SK-N-SH (cell line): ENCODE measurements at regions not wholly inside any gene's neighbourhood (a gene's known extent, or its start where the extent isn't known, plus 50 kb on each side); places are given as distances from the start of the nearest gene placed in this dataset.
A peak's percentile ranks its signal among the peaks of the same experiment; 100 is the strongest.

Source experiments
- CTCF ChIA-PET: fragments of 300-600, 350-600 bp; formaldehyde crosslinking; extraction: SDS; loops from one replicate; lab custom pipeline; 2021; lab: Yijun Ruan, JAX
- POLR2A ChIA-PET: fragments of 350-600 bp; sonication (Branson Sonifier 250); formaldehyde crosslinking; extraction: SDS; loops from one replicate; lab custom pipeline; 2020; ENCODE audit warnings: antibody characterized with exemption, inconsistent platforms; lab: Yijun Ruan, JAX
- DNase-seq: peaks from one replicate; pipeline ENCODE4 v3.0.0; 2012
- H2AFZ ChIP-seq: fragments of 200-600 bp; sonication (generic); 2 replicates; pipeline ENCODE4 v1.8.1; 2016; ENCODE audit warnings: antibody characterized with exemption, mild to moderate bottlenecking, low read depth
- H3F3A ChIP-seq: fragments of 200-600 bp; sonication (generic); replicated peaks from 2 replicates; pipeline ENCODE3; 2016; ENCODE audit warnings: antibody characterized with exemption, mild to moderate bottlenecking; ENCODE audit not compliant: insufficient read depth
- H3K27ac ChIP-seq, 2 experiments: fragments of 200-500 bp in 1 of 2; fragments of 200-600 bp in 1 of 2; sonication (Bioruptor generic) in 1 of 2; sonication (generic), shearing (Covaris generic) in 1 of 2; 2 replicates each; pipeline versions ENCODE4 v1.5.1 to v1.6.1; 2014 to 2016; ENCODE audit warnings: low read depth in 2 of 2, inconsistent platforms in 1 of 2, low read length in 1 of 2, mild to moderate bottlenecking in 1 of 2, mixed read lengths in 1 of 2
- H3K27me3 ChIP-seq: fragments of 200-600 bp; sonication (generic), shearing (Covaris generic); 2 replicates; pipeline ENCODE4 v1.6.1; 2016; ENCODE audit warnings: mixed run types; ENCODE audit not compliant: insufficient read depth
- H3K36me3 ChIP-seq, 2 experiments: fragments of 200-500 bp in 1 of 2; fragments of 200-600 bp in 1 of 2; sonication (Bioruptor generic) in 1 of 2; sonication (generic) in 1 of 2; replicated peaks in 1 of 2; 2 replicates each; pipeline versions ENCODE3 to v1.5.1; 2014 to 2016; ENCODE audit warnings: low read length in 1 of 2, mild to moderate bottlenecking in 1 of 2; ENCODE audit not compliant: insufficient read depth in 2 of 2, control insufficient read depth in 1 of 2
- H3K4me1 ChIP-seq, 2 experiments: fragments of 200-500 bp in 1 of 2; fragments of 200-600 bp in 1 of 2; sonication (Bioruptor generic) in 1 of 2; sonication (generic), shearing (Covaris generic) in 1 of 2; 2 replicates each; pipeline versions ENCODE4 v1.5.1 to v1.6.1; 2014 to 2016; ENCODE audit warnings: low read depth in 1 of 2, low read length in 1 of 2, mixed run types in 1 of 2; ENCODE audit not compliant: insufficient read depth in 2 of 2, control insufficient read depth in 1 of 2
- H3K4me2 ChIP-seq: fragments of 200-600 bp; sonication (generic), shearing (Covaris generic); 2 replicates; pipeline ENCODE4 v1.6.1; 2017; ENCODE audit warnings: mixed run types
- H3K4me3 ChIP-seq, 2 experiments: fragments of 200-500 bp in 1 of 2; fragments of 200-600 bp in 1 of 2; sonication (Bioruptor generic) in 1 of 2; sonication (generic), shearing (Covaris generic) in 1 of 2; 2 replicates each; pipeline versions ENCODE4 v1.5.1 to v1.8.1; 2014 to 2016; ENCODE audit warnings: low read depth in 2 of 2, inconsistent platforms in 1 of 2, low read length in 1 of 2, mild to moderate bottlenecking in 1 of 2, mixed read lengths in 1 of 2, moderate library complexity in 1 of 2
- H3K79me2 ChIP-seq: fragments of 200-600 bp; sonication (generic); 2 replicates; pipeline ENCODE4 v1.8.1; 2017; ENCODE audit warnings: mild to moderate bottlenecking; ENCODE audit not compliant: insufficient read depth
- H3K9ac ChIP-seq: fragments of 200-600 bp; sonication (generic); 2 replicates; pipeline ENCODE4 v1.6.1; 2017; ENCODE audit warnings: mixed run types
- H3K9me2 ChIP-seq: fragments of 200-600 bp; sonication (generic); 2 replicates; pipeline ENCODE4 v1.6.1; 2017; ENCODE audit warnings: mixed run types
- H3K9me3 ChIP-seq: fragments of 200-600 bp; sonication (generic); 2 replicates; pipeline ENCODE4 v1.6.1; 2017; ENCODE audit warnings: mixed run types, mild to moderate bottlenecking, moderate library complexity
- H4K20me1 ChIP-seq: fragments of 200-600 bp; sonication (generic); 2 replicates; pipeline ENCODE4 v1.6.1; 2017; ENCODE audit warnings: mild to moderate bottlenecking, mixed run types; ENCODE audit not compliant: insufficient read depth
- CTCF ChIP-seq: fragments of 200-600 bp; sonication (generic); IDR thresholded peaks from 2 replicates; pipeline ENCODE4 v1.6.1; 2017; ENCODE audit warnings: antibody characterized with exemption, mild to moderate bottlenecking, moderate library complexity
- ELF1 ChIP-seq: IDR thresholded peaks from 2 replicates; pipeline ENCODE4 v1.4.0; 2012
- EZH2phosphoT487 ChIP-seq: fragments of 200-600 bp; sonication (generic); IDR thresholded peaks from 2 replicates; pipeline ENCODE4 v1.6.1; 2017; ENCODE audit warnings: low read depth, mixed run types, mild to moderate bottlenecking, antibody characterized with exemption, moderate library complexity, borderline replicate concordance
- FOSL2 ChIP-seq: IDR thresholded peaks from 2 replicates; pipeline ENCODE4 v1.4.0; 2012; ENCODE audit warnings: low read depth, mild to moderate bottlenecking, moderate library complexity, borderline replicate concordance
- FOXM1 ChIP-seq: IDR thresholded peaks from 2 replicates; pipeline ENCODE4 v1.4.0; 2012; ENCODE audit warnings: low read depth, mild to moderate bottlenecking
- MAX ChIP-seq: IDR thresholded peaks from 2 replicates; pipeline ENCODE4 v1.4.0; 2012; ENCODE audit warnings: low read depth
- PBX3 ChIP-seq: IDR thresholded peaks from 2 replicates; pipeline ENCODE4; 2012
- POLR2AphosphoS5 ChIP-seq: IDR thresholded peaks from 2 replicates; pipeline ENCODE4 v1.6.1; 2012; ENCODE audit warnings: low read depth, low read length
- RCOR1 ChIP-seq: fragments of 150-350 bp; IDR thresholded peaks from 2 replicates; pipeline ENCODE4 v1.6.1; 2017; ENCODE audit warnings: antibody characterized with exemption, low read length
- REST ChIP-seq: IDR thresholded peaks from 2 replicates; pipeline ENCODE4 v1.6.1; 2012; ENCODE audit warnings: mild to moderate bottlenecking, low read depth, low read length, moderate library complexity
- RFX5 ChIP-seq: IDR thresholded peaks from 2 replicates; pipeline ENCODE4 v1.6.1; 2012; ENCODE audit warnings: mild to moderate bottlenecking, improper control_type of control experiment, low read length
- SMC3 ChIP-seq: IDR thresholded peaks from 2 replicates; pipeline ENCODE4 v1.6.1; 2012; ENCODE audit warnings: low read depth, low read length, improper control_type of control experiment
- USF2 ChIP-seq: fragments of 150-350 bp; IDR thresholded peaks from 2 replicates; pipeline ENCODE4 v1.6.1; 2017; ENCODE audit warnings: antibody characterized with exemption, low read length, low read depth, borderline replicate concordance
- YY1 ChIP-seq: IDR thresholded peaks from 2 replicates; pipeline ENCODE4 v1.4.0; 2012; ENCODE audit warnings: low read depth, mild to moderate bottlenecking
- ZBTB33 ChIP-seq: IDR thresholded peaks from 2 replicates; pipeline ENCODE4 v1.4.0; 2012; ENCODE audit warnings: low read depth, borderline replicate concordance
- WGBS: methylation state at CpG from one replicate; pipeline ENCODE4 v1.1.6; 2017; ENCODE audit warnings: low lambda C conversion rate; 5-methylcytosine and 5-hydroxymethylcytosine counted together

GRCh38 chr1:245060684-245061374, 94.0 kb upstream of the KIF26B start:
- H3K79me2 ChIP-seq: no peaks in the 10 kb centered on the region
- CTCF ChIA-PET: interaction anchor here (0.9 to 1.9 kb wide), 4 partner anchors 17 to 92 kb away, joined by 3 to 18 read pairs (median 3); no protein-coding TSS in a partner anchor
- H3K9me3 ChIP-seq: no peaks in the 10 kb centered on the region
- DNase-seq: peak; percentile 21
- no peak overlapping the region for H3K4me2 ChIP-seq
- TF ChIP-seq FOXM1 (no peak), FOSL2 (no peak), ELF1 (no peak), SMC3 (no peak), MAX (no peak), PBX3 (no peak), ZBTB33 (no peak), USF2 (no peak), POLR2AphosphoS5 (no peak), RFX5 (no peak), YY1 (no peak), EZH2phosphoT487 (no peak), CTCF (no peak), REST (no peak), RCOR1 (no peak)
- no peaks in the 10 kb centered on the region for H4K20me1 ChIP-seq
- peaks cover 0 to 8% of the 10 kb centered on the region in 2 experiments; a peak in 1 of 4 replicates for H3K4me1 ChIP-seq
- no peak overlapping the region for H3K4me3 ChIP-seq
- H3K9me2 ChIP-seq: no peaks in the 10 kb centered on the region
- no peaks in the 10 kb centered on the region for H3K27me3 ChIP-seq
- no peak overlapping the region for H2AFZ ChIP-seq
- 73% methylated on average over 6 of the region's 6 CpGs for WGBS
- POLR2A ChIA-PET: no interaction called here
- peak overlapping the region in 1 of 2 experiments; percentile 19; a peak in 1 of 4 replicates for H3K27ac ChIP-seq
- H3K9ac ChIP-seq: no peak overlapping the region
- H3K36me3 ChIP-seq: no peaks in the 10 kb centered on the region
- H3F3A ChIP-seq: no peaks in the 10 kb centered on the region
